Stimulated activated memory B cell treated with anti-CD40 and anti-IgM and Interleukin-4, amounts not matched to agents 10 μg/mL and 1 μg/mL and 100 μg/mL, for 72 hours (primary cell): ENCODE measurements at regions not wholly inside any gene's neighbourhood (a gene's known extent, or its start where the extent isn't known, plus 50 kb on each side); places are given as distances from the start of the nearest gene placed in this dataset.
A peak's percentile ranks its signal among the peaks of the same experiment; 100 is the strongest.

Experiments
- ATAC-seq: fragments of 150-1000 bp; cut with Tn5 transposase; 2 replicates; pipeline ENCODE4 v1.10.0; 2021
- H3K27ac Mint-ChIP-seq: one replicate; pipeline ENCODE4 v1.8.0; 2022; ENCODE audit warnings: mild to moderate bottlenecking, mixed read lengths
- H3K27me3 Mint-ChIP-seq: one replicate; pipeline ENCODE4 v1.8.0; 2022; ENCODE audit warnings: mixed read lengths
- H3K36me3 Mint-ChIP-seq: one replicate; pipeline ENCODE4 v1.8.0; 2022; ENCODE audit warnings: mixed read lengths
- H3K4me1 Mint-ChIP-seq: one replicate; pipeline ENCODE4 v1.8.0; 2022; ENCODE audit warnings: mixed read lengths
- H3K4me3 Mint-ChIP-seq: one replicate; pipeline ENCODE4 v1.8.0; 2022; ENCODE audit warnings: mild to moderate bottlenecking, moderate library complexity, mixed read lengths
- H3K9me3 Mint-ChIP-seq: one replicate; pipeline ENCODE4 v1.8.0; 2022; ENCODE audit warnings: mixed read lengths

DNA sequence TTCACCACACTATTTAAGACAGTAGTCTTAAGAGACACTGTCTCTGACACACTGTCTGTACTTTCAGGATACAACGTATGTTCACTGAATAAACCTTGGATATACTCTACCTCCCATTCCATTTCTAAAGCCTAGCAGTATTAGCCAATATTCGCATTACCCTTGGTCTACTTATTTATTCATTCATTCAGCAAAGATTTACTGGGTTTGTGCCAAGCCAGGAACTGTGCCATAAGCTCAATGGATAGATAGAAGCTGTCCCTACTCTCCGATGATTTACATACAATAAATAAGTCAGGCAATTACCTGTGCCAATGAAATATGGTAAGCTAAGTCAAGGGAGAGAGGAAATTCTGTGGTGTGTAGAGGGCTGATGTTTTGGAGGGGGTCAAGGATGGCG, 195.2 kb upstream of the RAB4A start:
- Mint-ChIP-seq H3K27me3 (no peaks in the 10 kb centered on the region), H3K36me3 (no peaks in the 10 kb centered on the region), H3K4me3 (no peak overlapping the region), H3K4me1 (no peaks in the 10 kb centered on the region), H3K9me3 (no peaks in the 10 kb centered on the region), H3K27ac (no peak overlapping the region)
- ATAC-seq = no peak

DNA sequence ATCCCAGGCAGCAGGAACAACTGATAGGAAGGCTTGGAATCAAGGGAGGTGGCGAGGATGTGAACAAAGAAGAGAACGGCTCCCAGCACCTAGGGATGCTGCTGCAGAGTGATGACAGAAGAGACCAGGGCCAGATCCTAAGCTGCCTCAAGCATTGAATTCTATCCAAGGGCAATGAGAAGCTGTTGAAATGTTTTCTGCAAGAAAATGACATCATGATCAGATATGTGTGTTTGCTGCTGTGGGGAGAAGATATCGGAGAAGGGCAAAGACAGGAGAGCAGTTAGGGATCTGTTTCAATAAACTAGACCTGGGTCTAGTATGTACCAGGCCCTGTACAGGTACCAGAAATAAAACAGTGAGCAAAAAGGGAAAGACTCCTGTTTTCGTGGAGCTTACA, 194.7 kb upstream of the RAB4A start:
- no peaks in the 10 kb centered on the region for H3K27me3 Mint-ChIP-seq
- no peak overlapping the region for H3K27ac Mint-ChIP-seq
- H3K9me3 Mint-ChIP-seq = no peaks in the 10 kb centered on the region
- no peaks in the 10 kb centered on the region for H3K4me1 Mint-ChIP-seq
- ATAC-seq = no peak
- H3K36me3 Mint-ChIP-seq = no peaks in the 10 kb centered on the region
- no peak overlapping the region for H3K4me3 Mint-ChIP-seq

DNA sequence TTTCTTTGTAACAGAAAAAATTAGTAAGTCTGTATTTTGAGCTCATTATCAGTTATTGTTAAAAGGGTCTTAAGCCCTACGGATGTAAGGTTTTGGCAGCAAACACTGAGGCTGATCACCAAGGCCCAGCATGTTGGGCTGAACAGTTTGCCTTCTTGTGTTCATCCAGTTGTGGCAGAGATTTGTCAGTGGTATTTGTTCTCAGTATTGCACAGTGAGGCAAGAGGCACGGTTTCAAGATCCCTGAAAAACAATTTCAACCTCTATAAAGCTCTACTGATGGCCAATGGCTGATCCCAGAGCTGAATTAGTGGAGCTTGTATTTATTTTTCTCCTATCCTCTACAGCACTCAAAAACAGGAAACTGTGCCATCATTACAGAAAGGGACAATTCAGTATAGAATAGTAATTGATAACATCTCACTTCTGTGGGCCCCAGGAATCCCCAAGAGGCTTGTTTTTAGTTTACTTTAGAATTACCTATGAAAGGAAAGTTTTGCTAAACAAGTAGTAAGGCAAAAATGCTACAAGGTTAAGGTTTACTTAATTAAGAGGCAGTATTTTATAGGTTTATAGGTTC, 191.8 kb upstream of the RAB4A start:
- H3K4me3 Mint-ChIP-seq = no peak overlapping the region
- peaks cover 11% of the 10 kb centered on the region for H3K36me3 Mint-ChIP-seq
- H3K27ac Mint-ChIP-seq = no peak overlapping the region
- ATAC-seq = no peak
- H3K27me3 Mint-ChIP-seq = peaks cover 18% of the 10 kb centered on the region
- H3K9me3 Mint-ChIP-seq = peaks cover 16% of the 10 kb centered on the region
- no peaks in the 10 kb centered on the region for H3K4me1 Mint-ChIP-seq

DNA sequence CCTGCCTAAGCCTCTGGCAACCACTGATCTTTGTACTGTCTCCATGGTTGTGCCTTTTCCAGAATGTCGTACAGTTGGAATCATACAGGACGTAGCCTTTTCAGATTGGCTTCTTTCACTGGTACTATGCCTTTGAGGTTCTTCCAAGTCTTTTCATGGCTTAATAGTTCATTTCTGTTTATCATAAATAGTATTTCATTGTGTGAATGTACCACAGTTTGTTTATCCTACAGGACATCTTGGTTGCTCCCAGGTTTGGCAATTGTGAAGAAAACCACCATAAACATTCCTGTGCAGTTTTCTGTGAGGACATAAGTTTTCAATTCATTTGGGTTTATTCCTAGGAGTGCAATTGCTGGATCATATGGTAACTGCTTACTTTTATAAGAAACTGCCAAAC, 190.6 kb upstream of the RAB4A start:
- no peaks in the 10 kb centered on the region for H3K4me1 Mint-ChIP-seq
- peaks cover 11% of the 10 kb centered on the region for H3K36me3 Mint-ChIP-seq
- no peak overlapping the region for H3K4me3 Mint-ChIP-seq
- ATAC-seq = no peak
- no peak overlapping the region for H3K27ac Mint-ChIP-seq
- peaks cover 30% of the 10 kb centered on the region for H3K27me3 Mint-ChIP-seq
- peaks cover 16% of the 10 kb centered on the region for H3K9me3 Mint-ChIP-seq

DNA sequence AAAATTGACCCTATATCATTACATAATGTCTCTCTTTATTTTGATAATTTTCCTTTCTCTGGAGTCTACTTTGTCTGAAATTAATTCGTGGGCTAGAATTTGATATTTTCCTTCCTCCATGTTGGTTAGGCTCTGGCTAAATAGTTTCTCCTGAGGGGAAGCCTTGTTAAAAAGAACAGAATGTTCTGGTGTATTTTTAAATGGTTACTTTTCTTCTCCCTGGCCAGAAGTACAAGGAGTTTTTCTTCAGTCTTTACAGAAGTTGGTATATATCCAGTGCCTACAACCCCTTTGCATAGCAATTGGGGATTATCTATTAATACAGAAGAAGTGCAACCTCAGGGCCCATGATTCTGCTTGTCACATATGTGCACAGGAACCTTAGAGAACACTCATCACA, 185.6 kb upstream of the RAB4A start:
- Mint-ChIP-seq H3K4me1 (no peaks in the 10 kb centered on the region), H3K4me3 (no peak overlapping the region), H3K9me3 (peaks cover 16% of the 10 kb centered on the region), H3K27me3 (peaks cover 64% of the 10 kb centered on the region), H3K27ac (no peak overlapping the region), H3K36me3 (peaks cover 11% of the 10 kb centered on the region)
- ATAC-seq = no peak

DNA sequence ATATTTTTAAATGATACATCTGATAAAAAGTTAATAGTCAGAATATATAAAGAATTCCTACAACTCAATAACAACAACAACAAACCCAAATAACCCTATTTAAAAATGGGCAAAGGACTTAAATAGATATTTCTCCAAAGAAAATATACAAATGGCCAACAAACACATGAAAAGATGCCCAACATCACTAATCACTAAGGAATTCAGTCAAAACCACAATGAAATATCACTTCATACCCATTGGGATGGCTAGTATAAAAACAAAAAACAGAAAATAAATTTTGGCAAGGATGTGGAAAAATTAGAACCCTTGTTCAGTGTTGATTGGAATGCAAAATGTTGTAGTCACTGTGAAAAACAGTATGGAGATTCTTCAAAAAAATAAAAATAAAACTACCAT, 184.8 kb upstream of the RAB4A start:
- H3K4me3 Mint-ChIP-seq = no peak overlapping the region
- ATAC-seq = no peak
- H3K9me3 Mint-ChIP-seq = peaks cover 16% of the 10 kb centered on the region
- no peak overlapping the region for H3K27ac Mint-ChIP-seq
- peaks cover 70% of the 10 kb centered on the region for H3K27me3 Mint-ChIP-seq
- H3K4me1 Mint-ChIP-seq = no peaks in the 10 kb centered on the region
- peaks cover 11% of the 10 kb centered on the region for H3K36me3 Mint-ChIP-seq

DNA sequence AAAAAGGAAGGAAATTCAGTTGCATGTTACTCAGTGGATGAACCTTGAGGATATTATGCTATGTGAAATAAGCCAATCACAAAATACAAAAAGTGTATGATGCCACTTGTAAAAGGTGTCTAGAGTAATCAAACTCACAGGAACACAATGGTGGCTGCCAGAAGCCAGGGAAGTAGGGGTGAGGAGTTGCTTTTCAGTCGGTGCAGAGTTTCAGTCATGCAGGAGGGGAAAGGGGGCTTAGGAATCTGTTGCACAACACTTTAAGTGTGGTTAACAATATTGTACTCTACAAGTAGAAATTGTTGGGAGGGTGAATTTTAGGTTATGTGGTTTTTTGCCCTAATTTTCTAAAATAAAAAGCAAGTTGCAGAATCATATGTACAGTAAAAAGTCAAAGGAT, 184.2 kb upstream of the RAB4A start:
- peaks cover 11% of the 10 kb centered on the region for H3K36me3 Mint-ChIP-seq
- no peak for ATAC-seq
- peaks cover 4% of the 10 kb centered on the region for H3K4me1 Mint-ChIP-seq
- no peak overlapping the region for H3K4me3 Mint-ChIP-seq
- peaks cover 70% of the 10 kb centered on the region for H3K27me3 Mint-ChIP-seq
- peaks cover 11% of the 10 kb centered on the region for H3K9me3 Mint-ChIP-seq
- H3K27ac Mint-ChIP-seq = no peak overlapping the region

DNA sequence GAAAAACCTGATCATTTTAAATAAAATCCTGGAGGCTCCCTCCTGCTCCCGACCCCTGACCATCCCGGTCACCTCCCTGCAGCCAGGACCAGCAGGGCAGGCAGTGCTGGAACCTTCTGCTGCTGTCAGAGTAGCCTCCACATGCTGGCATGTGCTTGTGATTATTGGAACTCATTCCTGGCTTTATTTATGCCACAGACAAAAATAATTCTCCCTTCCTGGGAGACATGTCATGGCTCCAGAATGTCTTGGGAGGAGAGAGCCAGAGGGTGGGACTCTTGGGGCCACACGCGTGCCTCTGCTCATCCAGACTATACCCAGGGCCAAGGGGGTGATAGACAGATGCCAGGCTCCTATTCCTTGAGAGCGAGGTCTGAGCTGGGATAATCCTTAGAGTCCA, 183.6 kb upstream of the RAB4A start:
- H3K4me3 Mint-ChIP-seq = no peak overlapping the region
- peaks cover 10% of the 10 kb centered on the region for H3K9me3 Mint-ChIP-seq
- H3K27ac Mint-ChIP-seq = no peak overlapping the region
- H3K4me1 Mint-ChIP-seq = peaks cover 8% of the 10 kb centered on the region
- H3K36me3 Mint-ChIP-seq = peaks cover 11% of the 10 kb centered on the region
- no peak for ATAC-seq
- peaks cover 70% of the 10 kb centered on the region for H3K27me3 Mint-ChIP-seq

DNA sequence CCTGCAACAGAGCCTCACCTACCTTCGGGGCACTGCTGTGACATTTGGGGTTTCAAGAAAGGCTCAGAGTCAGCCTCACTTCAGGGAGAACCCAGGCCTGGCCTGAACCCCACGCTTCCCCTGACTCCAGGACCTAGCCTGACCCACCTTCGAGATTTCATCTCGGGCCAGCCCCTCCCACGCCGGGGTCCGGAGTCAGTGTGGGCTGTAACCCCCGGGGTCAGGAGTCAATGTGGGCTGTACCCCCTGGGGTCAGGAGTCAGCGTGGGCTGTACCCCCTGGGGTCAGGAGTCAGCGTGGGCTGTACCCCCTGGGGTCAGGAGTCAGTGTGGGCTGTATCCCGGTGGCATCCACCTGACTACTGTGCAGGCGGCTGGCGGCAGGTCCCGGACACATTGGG, 183.0 kb upstream of the RAB4A start:
- Mint-ChIP-seq H3K4me1 (peaks cover 14% of the 10 kb centered on the region), H3K36me3 (peaks cover 7% of the 10 kb centered on the region), H3K4me3 (no peak overlapping the region), H3K27ac (no peak overlapping the region), H3K27me3 (peaks cover 64% of the 10 kb centered on the region), H3K9me3 (peaks cover 7% of the 10 kb centered on the region)
- ATAC-seq = peak; percentile 34

DNA sequence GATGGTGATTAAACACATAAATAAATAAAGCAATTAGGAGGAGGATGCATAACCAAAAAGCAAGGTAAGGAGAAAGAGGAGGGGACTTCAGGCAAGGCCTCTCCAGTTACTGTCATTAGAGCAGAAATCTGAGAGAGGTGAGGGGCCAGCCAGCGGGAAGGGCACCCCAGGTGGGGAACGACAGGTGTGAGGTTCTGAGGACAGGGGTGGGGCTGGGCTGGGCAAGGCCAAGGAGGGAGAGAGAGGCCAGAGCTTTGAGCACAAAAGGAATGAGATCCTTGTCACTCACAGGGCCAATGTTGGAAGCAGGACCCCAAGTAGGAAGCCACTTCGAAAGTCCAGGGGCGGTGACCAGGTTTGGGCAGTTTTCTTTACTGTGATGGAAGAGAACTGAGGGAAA, 182.2 kb upstream of the RAB4A start:
- Mint-ChIP-seq H3K27me3 (peaks cover 56% of the 10 kb centered on the region), H3K9me3 (no peaks in the 10 kb centered on the region), H3K27ac (no peak overlapping the region), H3K4me3 (no peak overlapping the region), H3K4me1 (peaks cover 22% of the 10 kb centered on the region), H3K36me3 (no peaks in the 10 kb centered on the region)
- no peak for ATAC-seq

DNA sequence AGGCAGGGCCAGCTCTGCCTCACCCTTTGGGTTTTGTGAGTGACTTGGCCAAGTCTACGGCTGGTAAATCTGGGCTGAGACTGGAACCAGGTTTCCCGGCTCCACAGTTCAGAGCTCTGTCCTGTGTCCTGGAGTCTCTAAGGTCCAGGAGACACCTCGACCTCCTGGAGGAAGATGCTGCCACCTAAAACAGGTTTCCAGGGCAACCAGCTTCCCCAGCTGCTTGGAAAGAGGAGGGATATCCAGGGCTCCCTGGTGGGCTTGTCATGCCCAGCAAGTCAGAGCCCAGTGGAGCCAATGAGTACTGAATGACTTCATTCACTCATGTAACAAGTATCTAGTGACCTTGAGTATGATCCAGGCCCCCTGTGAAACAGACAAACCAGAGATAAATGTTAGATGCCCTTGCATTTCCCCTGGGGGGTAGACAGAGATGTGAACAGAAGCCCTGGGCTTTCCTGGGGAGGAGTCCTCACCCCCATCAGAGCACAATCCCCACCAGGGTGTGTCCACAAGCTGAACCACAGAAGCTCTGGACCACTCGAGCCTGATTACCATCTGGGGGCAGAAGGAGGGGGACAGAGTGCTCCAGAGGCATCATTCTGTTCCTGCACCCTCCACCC, 181.2 kb upstream of the RAB4A start:
- no peak overlapping the region for H3K27ac Mint-ChIP-seq
- peaks cover 46% of the 10 kb centered on the region for H3K27me3 Mint-ChIP-seq
- no peak for ATAC-seq
- no peaks in the 10 kb centered on the region for H3K36me3 Mint-ChIP-seq
- H3K4me1 Mint-ChIP-seq = peaks cover 22% of the 10 kb centered on the region
- no peak overlapping the region for H3K4me3 Mint-ChIP-seq
- no peaks in the 10 kb centered on the region for H3K9me3 Mint-ChIP-seq

DNA sequence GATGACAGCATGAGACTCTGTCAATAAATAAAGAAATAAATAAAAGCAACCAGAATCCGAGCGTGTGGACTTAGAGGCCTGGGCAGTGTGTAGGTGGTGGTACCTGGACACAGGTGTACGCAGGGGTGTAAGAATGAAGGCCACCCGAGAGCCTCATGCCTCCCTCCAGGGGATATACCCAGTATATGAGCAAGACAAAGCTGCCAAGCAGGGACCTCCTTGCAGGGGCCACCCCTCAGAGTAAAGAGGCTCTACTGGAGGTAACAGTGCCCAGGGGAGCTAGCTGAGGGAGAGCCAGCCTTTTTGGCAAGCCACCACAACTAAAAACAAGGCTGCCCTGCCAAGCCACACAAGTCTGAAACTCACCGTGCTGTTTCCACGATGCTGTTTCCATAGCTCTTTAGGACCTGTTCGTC, 179.2 kb upstream of the RAB4A start:
- no peaks in the 10 kb centered on the region for H3K9me3 Mint-ChIP-seq
- H3K27me3 Mint-ChIP-seq = peaks cover 26% of the 10 kb centered on the region
- no peak overlapping the region for H3K4me3 Mint-ChIP-seq
- H3K4me1 Mint-ChIP-seq = peaks cover 22% of the 10 kb centered on the region
- H3K36me3 Mint-ChIP-seq = no peaks in the 10 kb centered on the region
- no peak overlapping the region for H3K27ac Mint-ChIP-seq
- ATAC-seq = no peak

DNA sequence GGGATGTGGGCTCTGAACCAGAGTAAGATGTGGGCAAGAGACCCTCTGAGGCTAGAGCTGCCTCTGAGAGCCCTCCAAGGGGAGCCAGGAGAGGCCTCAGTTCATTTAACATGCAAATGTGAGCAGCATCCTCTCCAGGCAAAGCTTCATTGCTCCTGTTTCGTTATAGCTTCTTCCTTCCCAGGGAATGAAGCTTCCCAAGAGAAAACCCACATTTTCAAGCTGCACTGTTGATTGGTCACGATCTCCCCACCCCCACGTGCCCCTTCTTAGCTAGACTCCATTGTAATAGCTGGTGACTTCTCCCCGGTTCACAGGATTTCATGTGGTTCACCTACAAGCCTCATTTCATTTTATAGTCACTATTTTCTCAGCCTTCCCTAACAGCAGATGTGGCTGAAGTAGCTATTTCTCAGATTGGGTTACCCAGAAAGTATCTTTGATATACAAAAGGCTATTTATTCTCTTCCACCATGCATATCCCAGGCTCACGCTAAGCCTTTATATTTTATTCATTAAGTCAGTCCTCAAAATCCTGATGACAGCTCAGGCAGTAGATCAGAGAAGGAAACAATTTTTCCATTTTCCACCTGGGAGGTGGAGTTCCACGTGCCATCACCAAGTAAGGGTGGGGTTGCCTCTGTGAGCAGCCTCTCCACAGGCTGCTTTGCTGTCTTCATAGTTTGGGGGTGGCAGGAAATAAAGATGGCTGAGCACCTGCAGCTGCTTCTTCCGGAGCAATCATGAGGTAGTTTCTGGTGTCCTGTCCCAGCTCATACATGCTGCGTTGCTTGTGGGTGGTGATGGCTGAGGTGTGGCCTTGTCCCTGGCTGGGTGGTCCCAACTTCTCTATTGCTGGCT, 178.3 kb upstream of the RAB4A start:
- H3K36me3 Mint-ChIP-seq = no peaks in the 10 kb centered on the region
- H3K4me3 Mint-ChIP-seq = no peak overlapping the region
- H3K9me3 Mint-ChIP-seq = no peaks in the 10 kb centered on the region
- peaks cover 22% of the 10 kb centered on the region for H3K4me1 Mint-ChIP-seq
- ATAC-seq = no peak
- H3K27me3 Mint-ChIP-seq = peaks cover 18% of the 10 kb centered on the region
- peak overlapping the region; percentile 58 for H3K27ac Mint-ChIP-seq

DNA sequence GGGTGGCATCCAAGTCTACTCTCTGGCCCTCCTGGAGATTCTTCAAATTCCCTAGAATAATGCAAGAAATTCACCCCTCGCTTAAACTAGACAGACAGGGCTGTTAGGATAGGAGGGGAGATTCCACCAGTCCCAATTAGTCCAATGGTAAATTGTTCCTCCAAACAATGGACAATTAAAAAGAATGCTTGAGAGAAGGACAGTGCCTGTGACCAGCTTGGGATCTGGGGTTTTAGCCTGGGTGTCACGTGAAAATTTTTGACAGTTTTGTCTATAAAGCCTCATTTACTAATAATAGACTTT, 177.7 kb upstream of the RAB4A start:
- Mint-ChIP-seq H3K9me3 (no peaks in the 10 kb centered on the region), H3K4me3 (no peak overlapping the region), H3K4me1 (peaks cover 22% of the 10 kb centered on the region), H3K27ac (peak overlapping the region; percentile 58), H3K27me3 (peaks cover 17% of the 10 kb centered on the region), H3K36me3 (no peaks in the 10 kb centered on the region)
- ATAC-seq = no peak

DNA sequence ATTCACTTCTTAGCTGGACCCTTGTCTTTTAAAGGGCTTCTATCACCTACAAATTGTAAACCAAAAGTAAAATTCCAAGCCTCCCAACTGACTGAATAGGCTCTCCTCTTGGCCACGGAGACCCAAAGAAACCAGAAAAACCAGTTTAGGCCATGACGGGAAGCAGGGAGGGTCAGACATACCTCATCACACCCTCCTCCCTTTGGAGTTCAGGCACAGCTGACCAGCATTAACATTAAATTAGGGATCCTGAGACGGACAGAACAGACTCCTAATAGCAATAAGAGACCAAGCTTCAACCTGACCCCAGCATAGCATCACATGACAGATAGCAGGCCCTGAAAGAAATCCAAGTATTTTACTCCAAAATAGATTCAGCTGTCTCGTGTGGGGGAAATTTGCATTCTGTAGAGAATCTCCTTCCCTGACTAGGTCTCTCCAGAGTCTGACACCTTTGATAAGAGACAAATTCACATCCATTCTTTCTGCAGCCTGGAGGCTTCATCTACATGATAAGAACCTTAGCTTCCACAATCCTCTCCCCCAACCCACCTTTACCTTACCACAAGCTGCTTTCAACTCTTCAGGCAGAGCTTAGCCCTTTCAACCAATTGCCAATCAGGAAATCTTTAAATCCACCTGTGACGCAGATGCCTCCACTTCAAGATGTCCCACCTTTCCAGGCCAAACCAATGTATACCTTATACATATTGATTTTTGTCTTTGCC, 177.1 kb upstream of the RAB4A start:
- no peak for ATAC-seq
- Mint-ChIP-seq H3K36me3 (no peaks in the 10 kb centered on the region), H3K27me3 (peaks cover 11% of the 10 kb centered on the region), H3K4me3 (no peak overlapping the region), H3K9me3 (no peaks in the 10 kb centered on the region), H3K4me1 (peaks cover 22% of the 10 kb centered on the region), H3K27ac (no peak overlapping the region)
